NT2/D1 (cell line): ENCODE measurements at regions not wholly inside any gene's neighbourhood (a gene's known extent, or its start where the extent isn't known, plus 50 kb on each side); places are given as distances from the start of the nearest gene placed in this dataset.

Experiments
- SUZ12 ChIP-seq: IDR thresholded peaks from 2 replicates; pipeline ENCODE4 v1.6.1; 2011; ENCODE audit not compliant: insufficient read length, insufficient read depth; ENCODE audit errors: extremely low read depth
- YY1 ChIP-seq: IDR thresholded peaks from 2 replicates; pipeline ENCODE4 v1.6.1; 2011; ENCODE audit not compliant: insufficient read length, insufficient read depth

DNA sequence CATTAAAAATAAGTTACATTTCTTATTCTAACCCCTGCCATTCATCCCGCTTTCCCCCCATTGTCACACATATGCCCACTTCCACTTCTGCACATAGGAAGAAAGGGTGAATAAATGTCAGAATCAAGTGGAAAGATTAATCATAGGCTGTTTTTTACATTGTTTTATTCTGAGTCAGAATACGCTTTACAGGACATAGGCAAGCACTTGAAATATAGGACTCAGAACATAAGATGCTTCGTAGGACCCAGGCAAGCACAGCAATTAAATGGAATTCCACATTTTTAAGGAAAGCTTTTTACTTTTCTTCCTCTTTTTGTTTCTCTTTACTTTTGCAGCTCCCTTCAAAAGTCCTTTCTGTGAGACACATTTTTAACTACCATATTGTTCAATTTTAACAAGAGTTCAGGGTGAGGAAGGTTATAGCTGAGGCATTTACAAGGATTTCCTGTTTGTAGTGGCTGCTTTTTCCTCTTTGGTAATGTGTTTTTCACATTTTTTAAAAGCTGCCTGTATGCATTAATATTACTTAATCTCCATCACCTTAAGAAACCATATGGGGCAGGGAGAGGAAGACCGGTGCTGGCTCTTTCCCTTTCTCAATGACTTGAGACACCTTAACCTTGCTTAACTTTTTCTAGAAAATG lies 130.0 kb downstream of the TES start:
- no peak for TF ChIP-seq YY1
- TF ChIP-seq SUZ12, result no peak
